H1 (cell line): ENCODE measurements at regions not wholly inside any gene's neighbourhood (a gene's known extent, or its start where the extent isn't known, plus 50 kb on each side); places are given as distances from the start of the nearest gene placed in this dataset.

Experiments
- CTCF ChIA-PET: fragments of 300-600 bp; sonication (Branson Sonifier 250); formaldehyde crosslinking; loops from one replicate; lab custom pipeline; 2021; ENCODE audit not compliant: partially characterized antibody; lab: Charles Lee
- POLR2A ChIA-PET: fragments of 300-600 bp; sonication (Branson Sonifier 250); formaldehyde crosslinking; loops from one replicate; lab custom pipeline; 2021; ENCODE audit warnings: inconsistent platforms; ENCODE audit not compliant: partially characterized antibody; lab: Charles Lee
- DNase-seq, 2 experiments: peaks; one replicate each; pipeline versions ENCODE4 v3.0.0 to v3.0.0-alpha.2; 2010 to 2022; ENCODE audit warnings: low spot score in 2 of 2, low read depth in 1 of 2, mixed read lengths in 1 of 2
- FAIRE-seq: peaks from 2 replicates; lab custom pipeline; 2011; peaks lifted over from hg19 to GRCh38; lab: Jason Lieb, UNC
- H2AFZ ChIP-seq: 2 replicates; pipeline ENCODE4 v1.8.1; 2012; ENCODE audit warnings: low read length, inconsistent platforms
- H2AK5ac ChIP-seq: 2 replicates; pipeline ENCODE4 v1.6.1; 2013; ENCODE audit warnings: low read depth, low read length
- H2BK120ac ChIP-seq: replicated peaks from 2 replicates; pipeline ENCODE3; 2013; ENCODE audit warnings: low read depth, low read length, inconsistent platforms
- H2BK12ac ChIP-seq: 2 replicates; pipeline ENCODE4 v1.6.1; 2013; ENCODE audit warnings: low read depth, low read length
- H2BK15ac ChIP-seq: 2 replicates; pipeline ENCODE4 v1.6.1; 2013; ENCODE audit warnings: low read length
- H2BK20ac ChIP-seq: 2 replicates; pipeline ENCODE4 v1.6.1; 2013; ENCODE audit warnings: low read length
- H2BK5ac ChIP-seq: 2 replicates; pipeline ENCODE4 v1.6.1; 2013; ENCODE audit warnings: low read depth, low read length
- H3K14ac ChIP-seq: 2 replicates; pipeline ENCODE4 v1.6.1; 2013; ENCODE audit warnings: inconsistent platforms; ENCODE audit not compliant: insufficient read length
- H3K18ac ChIP-seq: 2 replicates; pipeline ENCODE4 v1.6.1; 2013; ENCODE audit warnings: low read length; ENCODE audit errors: extremely low read depth
- H3K23ac ChIP-seq: 2 replicates; pipeline ENCODE4 v1.6.1; 2013; ENCODE audit warnings: inconsistent platforms; ENCODE audit not compliant: insufficient read length
- H3K23me2 ChIP-seq: 2 replicates; pipeline ENCODE4 v1.6.1; 2013; ENCODE audit warnings: low read depth, low read length
- H3K27ac ChIP-seq: 2 replicates; pipeline ENCODE4 v1.6.1; 2011; ENCODE audit warnings: low read depth, low read length, inconsistent platforms
- H3K27me3 ChIP-seq, 4 experiments: replicated peaks in 1 of 4; 1 replicate in 1 of 4; 2 replicates in 3 of 4; pipeline versions ENCODE4 v1.6.1 to v1.8.1; 2011 to 2013; ENCODE audit warnings: low read length in 3 of 4, mild to moderate bottlenecking in 3 of 4, inconsistent platforms in 2 of 4, mixed read lengths in 2 of 4, moderate library complexity in 1 of 4; ENCODE audit not compliant: control insufficient read depth in 3 of 4, insufficient read depth in 3 of 4; ENCODE audit errors: extremely low read depth in 1 of 4
- H3K36me3 ChIP-seq, 4 experiments: 2 replicates each; pipeline versions ENCODE4 v1.6.1 to v1.8.1; 2011 to 2013; ENCODE audit warnings: mild to moderate bottlenecking in 4 of 4, low read length in 3 of 4, moderate library complexity in 2 of 4, control low read depth in 1 of 4, inconsistent platforms in 1 of 4; ENCODE audit not compliant: insufficient read depth in 4 of 4, control insufficient read depth in 2 of 4
- H3K4ac ChIP-seq: replicated peaks from 2 replicates; pipeline ENCODE3; 2013; ENCODE audit warnings: low read length, low read depth, mixed read lengths, inconsistent platforms; ENCODE audit not compliant: insufficient read length
- H3K4me1 ChIP-seq, 4 experiments: replicated peaks in 1 of 4; 1 replicate in 1 of 4; 2 replicates in 3 of 4; pipeline versions ENCODE4 v1.6.1 to v1.8.1; 2011 to 2013; ENCODE audit warnings: low read length in 3 of 4, inconsistent platforms in 2 of 4, mixed read lengths in 1 of 4; ENCODE audit not compliant: insufficient read depth in 4 of 4, control insufficient read depth in 3 of 4
- H3K4me2 ChIP-seq, 2 experiments: 2 replicates each; pipeline versions ENCODE4 v1.6.1 to v1.8.1; 2011 to 2013; ENCODE audit warnings: low read depth in 2 of 2, low read length in 2 of 2, control low read depth in 1 of 2, inconsistent platforms in 1 of 2, mild to moderate bottlenecking in 1 of 2; ENCODE audit not compliant: insufficient read depth in 1 of 2
- H3K4me3 ChIP-seq, 4 experiments: fragments of 200-600, 300-600 bp in 1 of 4; sonication (generic), shearing (Covaris generic), sonication (Bioruptor Twin) in 1 of 4; 2 replicates each; pipeline versions ENCODE4 v1.5.1 to v1.8.1; 2011 to 2016; ENCODE audit warnings: low read length in 4 of 4, low read depth in 3 of 4, control low read depth in 2 of 4, inconsistent platforms in 2 of 4, mild to moderate bottlenecking in 2 of 4, mixed read lengths in 1 of 4, moderate library complexity in 1 of 4; ENCODE audit not compliant: insufficient read depth in 2 of 4; ENCODE audit errors: extremely low read depth in 1 of 4
- H3K56ac ChIP-seq: replicated peaks from 2 replicates; pipeline ENCODE3; 2013; ENCODE audit warnings: low read depth, mild to moderate bottlenecking, mixed read lengths, low read length, inconsistent platforms; ENCODE audit not compliant: insufficient read length
- H3K79me1 ChIP-seq: 2 replicates; pipeline ENCODE4 v1.6.1; 2013; ENCODE audit warnings: low read depth, low read length, control low read depth
- H3K79me2 ChIP-seq, 2 experiments: 2 replicates each; pipeline versions ENCODE4 v1.6.1 to v1.8.1; 2012 to 2013; ENCODE audit warnings: low read length in 2 of 2, mild to moderate bottlenecking in 2 of 2, inconsistent platforms in 1 of 2; ENCODE audit not compliant: insufficient read depth in 2 of 2, control insufficient read depth in 1 of 2
- H3K9ac ChIP-seq, 4 experiments: replicated peaks in 1 of 4; 1 replicate in 1 of 4; 2 replicates in 3 of 4; pipeline versions ENCODE4 v1.6.1 to v1.8.1; 2011 to 2013; ENCODE audit warnings: low read depth in 3 of 4, low read length in 3 of 4, control low read depth in 2 of 4, mild to moderate bottlenecking in 2 of 4, moderate library complexity in 2 of 4, inconsistent platforms in 1 of 4; ENCODE audit errors: extremely low read depth in 1 of 4
- H3K9me3 ChIP-seq, 2 experiments: 2 replicates each; pipeline versions ENCODE4 v1.6.1 to v1.8.1; 2012 to 2013; ENCODE audit warnings: mild to moderate bottlenecking in 2 of 2, moderate library complexity in 2 of 2, control low read depth in 1 of 2, inconsistent platforms in 1 of 2, low read depth in 1 of 2, low read length in 1 of 2, mixed read lengths in 1 of 2; ENCODE audit not compliant: insufficient read depth in 2 of 2
- H4K20me1 ChIP-seq, 2 experiments: replicated peaks in 1 of 2; 2 replicates each; pipeline versions ENCODE3 to v1.8.1; 2011 to 2013; ENCODE audit warnings: inconsistent platforms in 2 of 2, low read length in 2 of 2, mild to moderate bottlenecking in 1 of 2; ENCODE audit not compliant: insufficient read depth in 2 of 2, control insufficient read depth in 1 of 2
- H4K5ac ChIP-seq: 2 replicates; pipeline ENCODE4 v1.6.1; 2013; ENCODE audit warnings: low read length, low read depth, mixed read lengths, inconsistent platforms; ENCODE audit not compliant: insufficient read length
- H4K8ac ChIP-seq: 2 replicates; pipeline ENCODE4 v1.8.0; 2013; ENCODE audit warnings: mild to moderate bottlenecking, moderate library complexity, low read length, inconsistent platforms; ENCODE audit not compliant: insufficient read depth; ENCODE audit errors: extremely low read depth
- H4K91ac ChIP-seq: replicated peaks from 2 replicates; pipeline ENCODE3; 2013; ENCODE audit warnings: low read length, mixed read lengths, inconsistent platforms; ENCODE audit not compliant: insufficient read length
- CBX5 ChIP-seq: fragments of 300-800, 300-1000 bp; sonication (generic); IDR thresholded peaks from 2 replicates; pipeline ENCODE4 v1.7.1; 2016; ENCODE audit warnings: antibody characterized with exemption, low read length, low read depth
- EZH2 ChIP-seq: fragments of 200-600 bp; sonication (generic); IDR thresholded peaks from 2 replicates; pipeline ENCODE4 v1.7.1; 2012; ENCODE audit warnings: low read depth, mild to moderate bottlenecking, moderate library complexity, low read length, inconsistent platforms; ENCODE audit not compliant: severe bottlenecking
- KDM1A ChIP-seq: fragments of 200-600, 300-600 bp; sonication (generic); IDR thresholded peaks from 2 replicates; pipeline ENCODE4 v1.7.1; 2016; ENCODE audit warnings: mild to moderate bottlenecking, low read length, borderline replicate concordance
- whole genome bisulfite sequencing, 2 experiments: shearing (Covaris generic) in 1 of 2; methylation state at CpG; one replicate each; pipeline versions ENCODE4 v1.1.6 to v1.1.7; 2013 to 2015; ENCODE audit warnings: low lambda C conversion rate in 2 of 2, mixed read lengths in 2 of 2, inconsistent platforms in 1 of 2, low coverage in 1 of 2, missing lambda C conversion rate in 1 of 2; ENCODE audit not compliant: insufficient replicate concordance in 2 of 2, insufficient coverage in 1 of 2, insufficient read length in 1 of 2; ENCODE audit errors: extremely low coverage in 1 of 2, missing lambda C conversion rate in 1 of 2; 5-methylcytosine and 5-hydroxymethylcytosine counted together

DNA sequence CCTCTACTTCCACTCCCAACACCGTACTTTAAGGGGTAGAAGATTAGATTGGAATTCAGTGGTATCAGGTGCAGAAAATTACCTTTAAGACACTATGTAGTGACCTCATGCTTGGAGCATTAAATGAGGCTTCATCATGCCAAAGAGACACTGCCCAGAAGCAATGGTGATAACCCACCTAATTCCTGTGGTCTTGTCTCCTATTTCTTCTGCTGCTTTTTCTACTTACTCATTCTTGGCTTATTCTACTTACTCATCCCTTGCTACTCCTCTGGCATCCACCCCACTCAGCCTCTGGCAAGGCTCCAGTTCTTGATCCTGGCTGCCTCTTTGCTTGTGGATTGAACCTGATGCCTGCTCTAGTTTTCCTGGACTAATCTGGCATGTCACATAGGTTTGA is 62.3 kb upstream of the ADAMTS3 start:
- H2BK120ac ChIP-seq, result no peak overlapping the region
- no peak overlapping the region for H2BK20ac ChIP-seq
- no peaks in the 10 kb centered on the region for H3K23me2 ChIP-seq
- H3K4me3 ChIP-seq, result no peak overlapping the region
- H4K8ac ChIP-seq, result no peak overlapping the region
- no peak for FAIRE-seq
- no peak overlapping the region for H3K4ac ChIP-seq
- no peaks in the 10 kb centered on the region for H3K79me2 ChIP-seq
- no peak overlapping the region for H4K5ac ChIP-seq
- no peak overlapping the region for H2BK12ac ChIP-seq
- H3K27ac ChIP-seq, result no peak overlapping the region
- H3K27me3 ChIP-seq, result no peaks in the 10 kb centered on the region
- no peak for DNase-seq
- H3K14ac ChIP-seq, result no peak overlapping the region
- H3K56ac ChIP-seq, result no peak overlapping the region
- H2AFZ ChIP-seq, result no peak overlapping the region
- CTCF ChIA-PET, result no interaction called here
- H2BK15ac ChIP-seq, result no peak overlapping the region
- no peaks in the 10 kb centered on the region for H4K20me1 ChIP-seq
- peaks cover 7 to 16% of the 10 kb centered on the region in 2 experiments; a peak in 3 of 4 replicates for H3K9me3 ChIP-seq
- 96% methylated on average over 1 of the region's 1 CpG; no CpG with 5 or more reads in 1 of the 2 experiments for WGBS, 2 experiments
- H3K23ac ChIP-seq, result no peak overlapping the region
- H3K4me1 ChIP-seq, result no peaks in the 10 kb centered on the region
- TF ChIP-seq KDM1A, result no peak
- TF ChIP-seq EZH2, result no peak
- no peak for TF ChIP-seq CBX5
- TF ChIP-seq, all 59 proteins: peak for 0
- H3K4me2 ChIP-seq, result no peak overlapping the region
- H4K91ac ChIP-seq, result no peak overlapping the region
- POLR2A ChIA-PET, result interaction anchor here (1.5 kb wide), 1 partner anchor 17 kb away, joined by 3 read pairs; no protein-coding TSS in a partner anchor
- no peak overlapping the region for H3K9ac ChIP-seq
- no peak overlapping the region for H2BK5ac ChIP-seq
- no peaks in the 10 kb centered on the region for H3K79me1 ChIP-seq
- H3K36me3 ChIP-seq, result no peaks in the 10 kb centered on the region
- H3K18ac ChIP-seq, result no peak overlapping the region
- H2AK5ac ChIP-seq, result no peak overlapping the region
